Astrocyte (in vitro differentiated cells and primary cell): ENCODE measurements at regions not wholly inside any gene's neighbourhood (a gene's known extent, or its start where the extent isn't known, plus 50 kb on each side); places are given as distances from the start of the nearest gene placed in this dataset.

ENCODE experiments used
- DNase-seq: peaks from one replicate; pipeline ENCODE4 v3.0.0-alpha.2; 2010; ENCODE audit warnings: low read depth
- FAIRE-seq: peaks from 2 replicates; lab custom pipeline; 2011; peaks lifted over from hg19 to GRCh38; lab: Jason Lieb, UNC
- H2AFZ ChIP-seq: 2 replicates; pipeline ENCODE4 v1.6.0; 2012; ENCODE audit warnings: low read depth, low read length, inconsistent platforms
- H3K27ac ChIP-seq: 2 replicates; pipeline ENCODE4 v1.5.1; 2011; ENCODE audit warnings: low read depth, low read length, inconsistent platforms
- H3K27me3 ChIP-seq: 2 replicates; pipeline ENCODE4 v1.6.0; 2011; ENCODE audit warnings: low read length, inconsistent platforms; ENCODE audit not compliant: insufficient read depth
- H3K36me3 ChIP-seq: 2 replicates; pipeline ENCODE4 v1.5.1; 2011; ENCODE audit warnings: low read length, inconsistent platforms; ENCODE audit not compliant: insufficient read depth
- H3K4me1 ChIP-seq: 2 replicates; pipeline ENCODE4 v1.5.1; 2011; ENCODE audit warnings: low read length, inconsistent platforms; ENCODE audit not compliant: insufficient read depth
- H3K4me2 ChIP-seq: 2 replicates; pipeline ENCODE4 v1.6.0; 2012; ENCODE audit warnings: low read length, inconsistent platforms
- H3K4me3 ChIP-seq: 2 replicates; pipeline ENCODE4 v1.5.1; 2011; ENCODE audit warnings: low read depth, mild to moderate bottlenecking, low read length, inconsistent platforms; ENCODE audit not compliant: insufficient read depth
- H3K79me2 ChIP-seq: 2 replicates; pipeline ENCODE4 v1.6.0; 2012; ENCODE audit warnings: mild to moderate bottlenecking, low read length, inconsistent platforms; ENCODE audit not compliant: insufficient read depth
- H3K9ac ChIP-seq: 2 replicates; pipeline ENCODE4 v1.6.0; 2012; ENCODE audit warnings: mild to moderate bottlenecking, low read length, inconsistent platforms
- H3K9me3 ChIP-seq: 2 replicates; pipeline ENCODE4 v1.5.1; 2012; ENCODE audit warnings: low read depth, mild to moderate bottlenecking, low read length, inconsistent platforms; ENCODE audit not compliant: insufficient read depth
- H4K20me1 ChIP-seq: 2 replicates; pipeline ENCODE4 v1.6.0; 2012; ENCODE audit warnings: low read length, inconsistent platforms; ENCODE audit not compliant: insufficient read depth
- H3K27ac Mint-ChIP-seq: one replicate; pipeline ENCODE4 v1.8.0; 2021; ENCODE audit warnings: mild to moderate bottlenecking, mixed read lengths; ENCODE audit not compliant: unreplicated experiment
- H3K27me3 Mint-ChIP-seq: one replicate; pipeline ENCODE4 v1.8.0; 2021; ENCODE audit warnings: low read depth, mixed read lengths; ENCODE audit not compliant: unreplicated experiment
- H3K36me3 Mint-ChIP-seq: one replicate; pipeline ENCODE4 v1.8.0; 2021; ENCODE audit warnings: low read depth, mixed read lengths; ENCODE audit not compliant: unreplicated experiment
- H3K4me1 Mint-ChIP-seq: one replicate; pipeline ENCODE4 v1.8.0; 2021; ENCODE audit warnings: low read depth, mixed read lengths; ENCODE audit not compliant: unreplicated experiment
- H3K4me3 Mint-ChIP-seq: one replicate; pipeline ENCODE4 v1.8.0; 2021; ENCODE audit warnings: mild to moderate bottlenecking, moderate library complexity, mixed read lengths; ENCODE audit not compliant: unreplicated experiment
- H3K9me3 Mint-ChIP-seq: one replicate; pipeline ENCODE4 v1.8.0; 2021; ENCODE audit warnings: mild to moderate bottlenecking, mixed read lengths; ENCODE audit not compliant: unreplicated experiment
- CTCF ChIP-seq: IDR thresholded peaks from 2 replicates; pipeline ENCODE4 v1.5.1; 2011; ENCODE audit warnings: low read depth, mild to moderate bottlenecking, inconsistent platforms, low read length, moderate library complexity; ENCODE audit not compliant: insufficient read depth
- EZH2 ChIP-seq: IDR thresholded peaks from 2 replicates; pipeline ENCODE4 v1.6.1; 2012; ENCODE audit warnings: mild to moderate bottlenecking, low read length, inconsistent platforms; ENCODE audit not compliant: insufficient read depth

DNA sequence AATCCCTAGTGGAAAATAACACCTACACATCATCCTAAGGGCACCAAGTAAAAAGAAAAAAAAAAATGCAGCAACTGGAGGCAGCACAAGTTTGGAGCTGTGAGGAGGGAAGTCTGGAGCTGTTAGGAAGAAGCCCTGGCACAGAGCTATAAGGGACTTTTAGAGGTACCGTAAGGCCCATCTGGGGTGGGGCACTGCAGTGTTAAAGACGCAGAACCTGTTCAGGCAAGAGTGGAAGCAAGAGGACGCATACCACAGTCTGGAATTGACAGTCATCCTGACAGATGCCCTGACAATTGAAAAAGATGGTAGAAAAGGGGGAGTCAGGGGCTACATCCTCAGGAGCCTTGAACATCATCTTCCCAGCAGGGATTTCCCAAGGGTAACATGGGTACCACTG, 195.9 kb upstream of the PLEKHG7 start:
- H3K27me3 Mint-ChIP-seq: no peaks in the 10 kb centered on the region
- no peak overlapping the region for H3K27ac ChIP-seq
- H3K36me3 Mint-ChIP-seq: no peaks in the 10 kb centered on the region
- H3K9ac ChIP-seq: no peak overlapping the region
- no peaks in the 10 kb centered on the region for H3K4me1 ChIP-seq
- FAIRE-seq (no peak), DNase-seq (no peak)
- no peaks in the 10 kb centered on the region for H3K36me3 ChIP-seq
- H3K9me3 Mint-ChIP-seq: no peaks in the 10 kb centered on the region
- H3K27ac Mint-ChIP-seq: peak overlapping the region; percentile 85
- peaks cover 15% of the 10 kb centered on the region for H3K4me1 Mint-ChIP-seq
- no peaks in the 10 kb centered on the region for H3K9me3 ChIP-seq
- H3K27me3 ChIP-seq: no peaks in the 10 kb centered on the region
- H3K79me2 ChIP-seq: no peaks in the 10 kb centered on the region
- TF ChIP-seq CTCF (no peak), EZH2 (no peak)
- H3K4me2 ChIP-seq: no peak overlapping the region
- no peaks in the 10 kb centered on the region for H4K20me1 ChIP-seq
- no peak overlapping the region for H3K4me3 ChIP-seq
- no peak overlapping the region for H3K4me3 Mint-ChIP-seq
- H2AFZ ChIP-seq: no peak overlapping the region

DNA sequence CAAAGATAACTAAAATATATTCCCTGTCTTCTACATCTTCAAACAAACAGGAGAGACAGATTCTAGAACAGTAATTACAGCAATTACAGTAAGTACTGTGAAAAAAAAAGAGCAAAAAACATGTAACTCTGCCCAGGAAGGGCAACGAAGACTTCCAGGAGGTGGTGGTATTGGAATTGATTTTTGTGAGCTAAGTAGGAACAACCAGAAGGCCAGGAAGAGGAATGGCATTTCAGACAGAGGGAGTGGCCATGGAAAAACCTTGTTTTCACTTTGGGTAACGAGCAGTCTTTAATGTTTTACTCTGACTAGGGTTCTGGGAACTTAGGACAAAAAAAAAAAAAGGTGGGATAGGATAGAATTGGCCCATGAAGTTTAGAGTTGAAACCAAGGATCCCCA, 196.3 kb upstream of the PLEKHG7 start:
- Mint-ChIP-seq H3K9me3 (no peaks in the 10 kb centered on the region), H3K27me3 (no peaks in the 10 kb centered on the region), H3K36me3 (no peaks in the 10 kb centered on the region), H3K4me3 (no peak overlapping the region), H3K4me1 (peaks cover 15% of the 10 kb centered on the region), H3K27ac (peak overlapping the region; percentile 85)
- no peak overlapping the region for H2AFZ ChIP-seq
- H3K27me3 ChIP-seq: no peaks in the 10 kb centered on the region
- FAIRE-seq (no peak), DNase-seq (no peak)
- H3K27ac ChIP-seq: no peak overlapping the region
- H3K4me2 ChIP-seq: no peak overlapping the region
- no peaks in the 10 kb centered on the region for H3K36me3 ChIP-seq
- no peak overlapping the region for H3K4me3 ChIP-seq
- no peaks in the 10 kb centered on the region for H3K9me3 ChIP-seq
- H3K4me1 ChIP-seq: no peaks in the 10 kb centered on the region
- H4K20me1 ChIP-seq: no peaks in the 10 kb centered on the region
- no peaks in the 10 kb centered on the region for H3K79me2 ChIP-seq
- no peak overlapping the region for H3K9ac ChIP-seq
- no peak for TF ChIP-seq EZH2
- TF ChIP-seq CTCF: no peak

DNA sequence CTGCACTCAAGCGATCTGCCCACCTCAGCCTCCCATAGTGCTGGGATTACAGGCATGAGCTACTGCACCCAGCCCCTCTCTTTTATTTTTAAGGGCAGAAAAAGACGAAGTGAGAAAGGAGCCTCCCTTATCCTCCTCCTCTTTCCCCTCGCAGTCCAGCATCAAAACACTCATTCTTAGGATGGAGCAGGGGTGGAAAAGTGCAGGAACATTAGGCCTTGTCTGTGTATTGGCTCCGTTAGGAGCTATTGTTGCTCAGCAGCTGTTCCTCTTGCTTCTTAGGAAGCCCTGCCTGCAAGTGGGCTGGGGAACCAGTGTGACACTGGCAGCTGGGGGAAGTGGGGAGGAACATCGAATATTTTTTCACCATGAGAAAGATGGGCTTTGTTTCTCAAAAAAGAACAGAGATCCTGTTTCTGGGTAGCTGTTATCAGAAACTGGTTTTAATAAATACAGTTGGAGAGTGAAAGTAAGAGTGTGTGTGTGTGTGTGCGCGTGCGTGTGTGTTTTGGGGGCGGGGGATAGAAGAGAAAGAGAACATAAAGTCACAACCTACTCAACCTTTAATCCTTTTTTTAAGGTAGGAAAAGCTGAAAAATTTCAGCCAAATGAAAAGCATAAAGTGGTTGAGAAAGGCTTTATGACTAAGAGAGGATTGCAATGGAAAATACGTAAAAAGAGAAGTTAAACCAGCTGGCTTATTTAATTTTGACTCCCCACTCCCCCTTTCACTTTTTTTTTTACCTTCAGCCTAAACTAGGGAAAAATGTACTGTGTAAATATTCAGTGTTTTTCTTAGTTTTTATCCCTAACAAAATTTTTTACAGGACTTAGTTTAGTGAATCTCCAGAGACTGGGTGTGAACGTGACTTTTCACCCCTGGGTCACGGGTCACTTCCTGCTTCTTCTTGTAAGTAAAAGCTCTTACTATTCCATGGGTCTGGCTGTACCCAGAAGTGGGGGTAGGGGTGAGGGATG, 197.2 kb upstream of the PLEKHG7 start:
- H3K9ac ChIP-seq: peak overlapping the region; percentile 22

More for the DNA sequence above, 197.2 kb upstream of the PLEKHG7 start:
- Histone ChIP-seq H3K36me3 (no peaks in the 10 kb centered on the region), H3K4me1 (no peaks in the 10 kb centered on the region), H3K27me3 (no peaks in the 10 kb centered on the region), H3K27ac (no peak overlapping the region), H4K20me1 (no peaks in the 10 kb centered on the region), H3K79me2 (no peaks in the 10 kb centered on the region), H2AFZ (peak overlapping the region; percentile 74), H3K9me3 (no peaks in the 10 kb centered on the region), H3K4me3 (no peak overlapping the region), H3K4me2 (peak overlapping the region; percentile 66)
- FAIRE-seq (no peak), DNase-seq (peak; percentile 3)
- no peak for TF ChIP-seq CTCF
- no peak for TF ChIP-seq EZH2
- Mint-ChIP-seq H3K36me3 (no peaks in the 10 kb centered on the region), H3K4me1 (peaks cover 15% of the 10 kb centered on the region), H3K9me3 (no peaks in the 10 kb centered on the region), H3K4me3 (peak overlapping the region; percentile 14), H3K27ac (peak overlapping the region; percentile 85), H3K27me3 (no peaks in the 10 kb centered on the region)
